Activated T-helper 1 cell treated with anti-CD3 and anti-CD28 coated beads, Interleukin-2, amount 50 U/mL, for 16 hours (primary cell): ENCODE measurements at regions not wholly inside any gene's neighbourhood (a gene's known extent, or its start where the extent isn't known, plus 50 kb on each side); places are given as distances from the start of the nearest gene placed in this dataset.

Experiments used
- DNase-seq, 2 donors: peaks; one replicate each; pipeline ENCODE4 v3.0.0-alpha.2; 2020; ENCODE audit warnings: low read depth in 1 of 2, low spot score in 1 of 2

- DNase-seq, result no peak
Measured at GRCh38 chr4:26099967-26100366, 185.9 kb downstream of the SMIM20 start.

GRCh38 chr4:26101011-26101410, 187.0 kb downstream of the SMIM20 start:
- no peak for DNase-seq

GRCh38 chr4:26104056-26104685, 190.2 kb downstream of the SMIM20 start:
- DNase-seq, result no peak

- no peak for DNase-seq
Measured at GRCh38 chr4:26105337-26105736, 191.3 kb downstream of the SMIM20 start.

- no peak for DNase-seq
Measured at GRCh38 chr4:26105815-26106699, 192.0 kb downstream of the SMIM20 start.

GRCh38 chr4:26106776-26107175, 192.8 kb downstream of the SMIM20 start:
- DNase-seq, result no peak

GRCh38 chr4:26108054-26108453, 194.0 kb downstream of the SMIM20 start:
- DNase-seq, result no peak

- DNase-seq, result no peak
Measured at GRCh38 chr4:26110493-26110892, 196.5 kb downstream of the SMIM20 start.

GRCh38 chr4:26113339-26113940, 199.4 kb downstream of the SMIM20 start:
- no peak for DNase-seq

- DNase-seq, result no peak
Measured at GRCh38 chr4:26116057-26116456, 202.0 kb downstream of the SMIM20 start.

- no peak for DNase-seq
Measured at GRCh38 chr4:26120098-26120825, 200.6 kb upstream of the RBPJ start.

- DNase-seq, result no peak
Measured at GRCh38 chr4:26122690-26123089, 198.1 kb upstream of the RBPJ start.

GRCh38 chr4:26124753-26125321, 196.0 kb upstream of the RBPJ start:
- DNase-seq, result no peak

GRCh38 chr4:26126143-26126718, 194.6 kb upstream of the RBPJ start:
- no peak for DNase-seq

- no peak for DNase-seq
Measured at GRCh38 chr4:26126994-26127393, 193.8 kb upstream of the RBPJ start.

- DNase-seq, result no peak
Measured at GRCh38 chr4:26127851-26128337, 192.9 kb upstream of the RBPJ start.

GRCh38 chr4:26130173-26130572, 190.6 kb upstream of the RBPJ start:
- no peak for DNase-seq

GRCh38 chr4:26130841-26131432, 189.9 kb upstream of the RBPJ start:
- no peak for DNase-seq

- DNase-seq, result no peak
Measured at GRCh38 chr4:26131711-26132110, 189.1 kb upstream of the RBPJ start.

- DNase-seq, result no peak
Measured at GRCh38 chr4:26132858-26133257, 188.0 kb upstream of the RBPJ start.
